GM23248 (cell line): ENCODE measurements at regions not wholly inside any gene's neighbourhood (a gene's known extent, or its start where the extent isn't known, plus 50 kb on each side); places are given as distances from the start of the nearest gene placed in this dataset.

Experiments
- EZH2 ChIP-seq: fragments of 200-600 bp; sonication (generic); IDR thresholded peaks from 2 replicates; pipeline ENCODE4 v1.6.1; 2018; ENCODE audit warnings: antibody characterized with exemption, mild to moderate bottlenecking; ENCODE audit not compliant: insufficient read depth, poor library complexity, severe bottlenecking
- EZH2phosphoT487 ChIP-seq: fragments of 200-600 bp; sonication (generic); IDR thresholded peaks from 2 replicates; pipeline ENCODE4 v1.6.1; 2018; ENCODE audit warnings: antibody characterized with exemption, moderate library complexity, mild to moderate bottlenecking, low read depth; ENCODE audit not compliant: insufficient read depth

GRCh38 chr9:89961616-89962341 lies 357.0 kb downstream of the GADD45G start:
- TF ChIP-seq EZH2 (no peak), EZH2phosphoT487 (no peak)
